CD4-positive, alpha-beta T cell treated with Interferon gamma for 1 hour (primary cell): ENCODE measurements at regions not wholly inside any gene's neighbourhood (a gene's known extent, or its start where the extent isn't known, plus 50 kb on each side); places are given as distances from the start of the nearest gene placed in this dataset.
A peak's percentile ranks its signal among the peaks of the same experiment; 100 is the strongest.
"Not testable (repeated sequence)": the region's sequence is repeated elsewhere in the genome, so short reads cannot be mapped to it uniquely, and the experiment has no call there.

Experiments used
- DNase-seq: peaks from one replicate; pipeline ENCODE4 v3.0.0-alpha.2; 2020

GRCh38 chr3:101913168-101913567 lies 63.9 kb downstream of the NFKBIZ start:
- no peak for DNase-seq

- DNase-seq: not testable (repeated sequence)
Measured at GRCh38 chr3:101917761-101918160, 68.4 kb downstream of the NFKBIZ start.

GRCh38 chr3:101922151-101922725 lies 72.9 kb downstream of the NFKBIZ start:
- not testable (repeated sequence) for DNase-seq

- not testable (repeated sequence) for DNase-seq
Measured at GRCh38 chr3:101924621-101925020, 75.3 kb downstream of the NFKBIZ start.

- DNase-seq: not testable (repeated sequence)
Measured at GRCh38 chr3:101925124-101925523, 75.8 kb downstream of the NFKBIZ start.

GRCh38 chr3:101925564-101925963 lies 76.2 kb downstream of the NFKBIZ start:
- no peak for DNase-seq

- no peak for DNase-seq
Measured at GRCh38 chr3:101926594-101927105, 77.3 kb downstream of the NFKBIZ start.

GRCh38 chr3:101928890-101929289 lies 79.6 kb downstream of the NFKBIZ start:
- no peak for DNase-seq

GRCh38 chr3:101931081-101931480 lies 81.8 kb downstream of the NFKBIZ start:
- no peak for DNase-seq

GRCh38 chr3:101932326-101933068 lies 83.2 kb downstream of the NFKBIZ start:
- no peak for DNase-seq

- DNase-seq: peak; percentile 13
Measured at GRCh38 chr3:101936419-101937356, 87.4 kb downstream of the NFKBIZ start.

- DNase-seq: no peak
Measured at GRCh38 chr3:101938262-101938847, 89.0 kb downstream of the NFKBIZ start.

GRCh38 chr3:101939361-101940049 lies 90.2 kb downstream of the NFKBIZ start:
- DNase-seq: no peak

GRCh38 chr3:101940521-101941317 lies 91.4 kb downstream of the NFKBIZ start:
- peak; percentile 33 for DNase-seq

GRCh38 chr3:101941318-101942040 lies 92.2 kb downstream of the NFKBIZ start:
- no peak for DNase-seq

GRCh38 chr3:101942356-101942755 lies 93.0 kb downstream of the NFKBIZ start:
- DNase-seq: no peak

GRCh38 chr3:101943029-101943428 lies 93.7 kb downstream of the NFKBIZ start:
- no peak for DNase-seq

- DNase-seq: no peak
Measured at GRCh38 chr3:101944308-101944707, 95.0 kb downstream of the NFKBIZ start.

GRCh38 chr3:101945980-101946379 lies 96.7 kb downstream of the NFKBIZ start:
- DNase-seq: no peak

- DNase-seq: no peak
Measured at GRCh38 chr3:101946906-101947305, 97.6 kb downstream of the NFKBIZ start.

- DNase-seq: no peak
Measured at GRCh38 chr3:101950510-101950909, 101.2 kb downstream of the NFKBIZ start.
